GM18858 (cell line): ENCODE measurements at regions not wholly inside any gene's neighbourhood (a gene's known extent, or its start where the extent isn't known, plus 50 kb on each side); places are given as distances from the start of the nearest gene placed in this dataset.

Source experiments
- ATAC-seq: cut with Tn5 transposase; IDR thresholded peaks from one replicate; pipeline ENCODE4 v1.9.1; 2021; ENCODE audit not compliant: unreplicated experiment

DNA sequence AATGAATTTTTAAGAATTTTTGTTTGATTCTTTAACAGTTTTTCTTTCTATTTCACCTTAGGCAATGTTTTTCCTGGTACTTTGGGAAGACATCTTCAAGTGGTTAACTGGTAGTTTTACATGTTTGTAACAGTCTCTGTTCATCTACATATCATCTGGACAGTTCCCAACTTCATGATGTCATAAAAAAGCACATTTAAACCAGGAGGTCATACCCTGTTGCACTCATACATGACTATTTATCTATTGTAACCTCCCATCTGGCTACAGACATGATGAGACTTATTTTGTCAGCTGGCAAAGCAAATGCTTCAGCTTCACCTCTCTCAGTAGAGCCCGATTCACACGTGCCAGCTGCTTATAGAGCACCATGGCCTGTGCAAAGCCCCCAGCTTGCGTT is 99.8 kb upstream of the YPEL5 start:
- no peak for ATAC-seq

DNA sequence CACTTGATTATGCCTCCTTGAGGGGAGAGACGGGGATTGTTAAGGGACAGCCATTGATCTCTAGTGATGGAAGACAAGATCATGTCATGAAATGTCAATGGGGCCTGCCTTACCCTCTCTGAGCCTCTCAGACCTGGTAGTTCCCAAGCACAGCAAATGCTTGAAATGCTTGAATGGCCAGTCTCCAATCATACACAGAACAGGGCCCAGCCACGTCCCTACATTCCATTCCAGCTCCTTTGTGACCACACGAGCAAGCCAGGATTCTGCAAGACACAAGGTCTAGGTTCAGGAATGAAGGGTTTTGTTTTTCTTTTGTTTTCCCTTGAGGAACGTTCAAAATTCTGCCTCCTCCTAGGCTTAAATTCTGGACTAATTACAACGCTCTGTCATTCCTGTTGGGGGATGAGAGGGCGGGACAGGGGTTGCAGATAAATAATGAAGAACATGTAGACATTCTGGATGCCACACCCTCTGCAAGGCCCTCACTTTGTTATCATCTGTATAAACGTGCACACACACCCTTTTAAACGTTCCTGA is 98.1 kb upstream of the YPEL5 start:
- ATAC-seq: no peak

DNA sequence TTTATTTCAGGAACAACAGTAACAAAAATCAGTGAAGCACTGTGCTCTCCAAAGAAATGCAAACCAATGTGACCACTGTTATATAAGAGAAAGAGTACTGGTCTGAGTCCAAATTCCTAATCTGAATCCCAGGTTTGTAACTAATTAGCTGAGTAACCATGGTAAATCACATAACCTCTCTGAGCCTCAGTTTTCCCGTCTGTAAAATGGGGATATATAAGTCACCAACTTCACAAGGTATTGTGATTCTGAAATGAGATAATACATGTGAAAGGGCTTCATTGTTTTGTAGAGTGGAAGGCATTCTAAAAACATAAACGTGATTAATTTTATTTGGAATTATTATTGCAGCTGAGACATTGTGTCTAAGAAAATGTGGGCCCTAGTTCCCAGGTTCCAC is 91.3 kb upstream of the YPEL5 start:
- ATAC-seq: no peak

DNA sequence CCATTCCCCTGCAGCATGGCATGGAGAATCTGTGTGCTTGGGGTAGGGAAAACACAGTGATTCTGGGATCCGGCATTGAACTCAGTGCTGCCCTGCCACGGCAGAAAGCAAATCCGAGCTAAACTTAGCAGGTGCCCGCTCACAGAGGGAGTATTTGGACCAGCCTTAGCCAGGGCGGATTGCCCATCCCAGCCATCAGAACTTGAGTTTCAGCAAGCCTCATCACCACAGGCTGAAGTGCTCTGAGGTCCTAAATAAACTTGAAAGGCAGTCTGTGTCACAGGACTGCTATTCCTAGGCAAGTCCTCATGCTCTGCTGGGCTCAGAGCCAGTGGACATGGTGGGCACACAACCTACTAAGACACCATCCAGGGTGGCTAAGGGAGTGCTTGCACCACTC is 86.2 kb upstream of the YPEL5 start:
- no peak for ATAC-seq

DNA sequence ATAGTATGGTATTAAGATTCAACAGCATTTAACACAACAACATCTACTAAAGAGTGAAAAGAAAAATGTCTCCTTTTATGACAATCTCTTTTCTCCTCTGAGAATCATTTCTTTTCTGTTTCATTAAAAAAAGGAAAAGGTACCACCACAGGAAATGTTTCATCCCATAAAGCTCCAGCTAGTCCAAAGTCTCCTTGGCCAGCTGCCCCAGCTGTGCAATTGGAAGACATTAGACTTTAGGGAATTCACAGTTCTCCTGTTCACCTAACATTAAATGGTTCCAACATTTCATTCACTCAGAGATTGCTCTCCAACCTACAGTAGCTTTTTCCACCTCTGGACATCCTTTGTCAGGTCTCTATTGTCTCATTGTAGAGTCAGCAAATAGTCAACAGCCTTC is 78.7 kb upstream of the YPEL5 start:
- no peak for ATAC-seq

DNA sequence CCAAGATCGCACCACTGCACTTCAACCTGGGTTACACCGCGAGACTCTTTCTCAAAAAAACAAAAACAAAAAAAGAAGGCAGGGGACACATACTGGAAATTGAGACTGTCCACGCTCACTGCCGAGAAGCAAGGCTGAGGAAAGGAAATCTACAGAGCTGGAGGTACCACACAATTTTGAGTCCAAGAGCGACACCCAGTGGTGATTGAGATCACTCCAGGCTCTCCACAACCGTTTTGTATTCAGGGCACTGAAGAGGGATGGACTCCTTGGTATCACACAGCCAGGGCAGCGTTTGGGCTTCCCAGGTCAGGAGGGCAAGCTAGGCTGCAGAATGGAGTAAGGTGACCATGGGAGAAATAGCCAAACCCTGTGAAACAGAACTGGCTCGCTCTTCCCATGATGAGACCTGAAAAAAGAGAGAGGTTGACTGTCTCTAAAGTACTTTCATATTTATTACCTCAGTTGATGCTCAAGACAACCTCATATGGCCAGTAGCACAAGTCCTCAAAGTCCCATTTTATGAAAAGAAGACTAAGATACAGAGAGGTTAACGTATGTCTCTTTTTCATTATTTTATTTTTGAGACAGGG is 74.5 kb upstream of the YPEL5 start:
- peak; percentile 65 for ATAC-seq

DNA sequence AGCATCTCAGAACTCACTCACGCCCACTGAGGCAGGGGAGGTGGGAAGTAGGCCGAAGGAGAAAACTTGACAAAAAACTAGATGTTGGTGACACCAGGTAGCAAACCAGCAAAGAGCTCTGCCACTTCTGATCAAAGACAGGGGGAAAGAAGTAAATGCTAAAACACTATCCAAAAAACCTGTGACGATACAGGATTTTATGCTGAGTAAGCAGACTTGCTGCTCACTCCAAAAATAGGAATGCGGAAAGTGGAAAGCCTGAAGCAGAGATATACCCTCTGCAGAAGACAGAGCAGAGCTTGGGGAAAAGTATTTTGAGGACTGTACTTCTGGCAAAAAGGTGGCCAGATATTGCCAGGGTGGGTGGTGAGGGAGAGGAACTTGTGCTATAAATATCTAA is 73.3 kb upstream of the YPEL5 start:
- no peak for ATAC-seq

DNA sequence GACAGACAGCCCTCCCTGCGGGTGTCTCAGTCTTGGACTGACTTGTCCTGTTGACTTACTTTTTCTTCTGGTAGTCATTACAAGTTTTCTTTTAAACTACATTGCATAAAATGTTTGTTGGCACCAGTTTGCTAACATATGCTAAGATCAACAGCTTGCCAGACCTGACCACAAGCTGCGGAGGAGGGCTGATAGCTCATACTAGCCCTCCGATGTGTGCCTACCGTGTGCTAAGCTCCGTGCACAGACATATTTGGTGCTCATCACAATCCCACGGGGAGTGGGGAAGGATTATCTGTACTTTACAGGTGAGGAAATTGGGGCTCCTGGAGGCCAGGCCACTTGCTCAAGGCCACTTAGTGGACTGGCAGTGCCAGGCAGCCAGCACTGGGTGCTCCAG is 72.8 kb upstream of the YPEL5 start:
- no peak for ATAC-seq

DNA sequence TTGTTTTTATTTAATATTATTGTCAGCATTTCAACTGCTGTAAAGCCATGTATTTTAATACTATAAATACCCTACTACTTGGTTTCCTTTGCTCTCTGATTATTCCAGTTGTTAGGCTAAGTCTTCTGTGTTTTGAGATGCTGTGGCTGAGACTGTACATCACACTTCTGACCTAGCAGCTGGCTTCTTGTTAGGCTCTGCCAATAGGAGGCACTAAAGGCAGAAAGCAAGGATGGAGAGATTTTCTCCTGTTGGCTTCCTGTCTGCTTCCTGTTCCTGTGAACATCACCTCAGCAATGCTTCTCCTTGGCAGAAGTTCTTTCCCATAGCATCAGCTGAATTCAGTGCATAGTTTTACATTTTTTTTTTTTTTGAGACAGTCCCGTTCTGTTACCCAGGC is 68.3 kb upstream of the YPEL5 start:
- no peak for ATAC-seq

DNA sequence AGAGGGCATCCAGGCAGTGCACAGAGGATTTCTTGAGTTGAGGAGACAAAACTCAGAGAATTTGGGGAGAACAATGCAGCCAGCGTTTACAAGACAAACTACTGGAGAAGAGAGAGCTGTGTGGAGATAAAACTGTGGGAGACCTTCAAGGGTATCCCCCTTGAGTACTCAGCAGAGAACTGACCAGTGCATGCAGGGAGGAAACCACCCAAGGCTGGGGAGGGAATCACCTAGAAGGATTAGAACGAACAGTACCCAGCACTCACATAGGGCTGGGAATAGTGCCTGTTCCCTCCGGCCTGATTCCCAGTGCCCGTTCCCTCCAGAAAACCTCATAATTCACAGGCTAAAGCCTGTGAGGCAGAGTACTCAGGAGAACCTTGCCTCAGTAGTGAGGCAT is 61.9 kb upstream of the YPEL5 start:
- ATAC-seq: no peak

DNA sequence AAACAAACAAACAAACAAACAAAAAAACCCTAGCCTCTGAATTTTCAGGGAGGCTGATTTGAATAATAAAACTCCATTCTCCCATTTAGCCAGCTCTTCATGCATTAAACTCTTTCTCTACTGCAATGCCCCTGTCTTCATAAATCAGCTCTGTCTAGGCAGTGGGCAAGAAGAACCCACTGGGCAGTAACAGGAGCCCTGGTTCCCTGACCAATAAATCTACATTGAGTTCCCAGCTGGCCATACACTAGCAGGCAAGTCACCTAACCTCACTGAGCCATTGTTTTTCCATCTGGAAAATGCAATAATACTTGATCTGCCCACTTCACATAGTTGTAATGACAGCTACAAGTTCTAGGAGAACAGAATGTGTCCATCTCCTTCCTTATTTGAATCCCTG is 57.6 kb upstream of the YPEL5 start:
- ATAC-seq: no peak

DNA sequence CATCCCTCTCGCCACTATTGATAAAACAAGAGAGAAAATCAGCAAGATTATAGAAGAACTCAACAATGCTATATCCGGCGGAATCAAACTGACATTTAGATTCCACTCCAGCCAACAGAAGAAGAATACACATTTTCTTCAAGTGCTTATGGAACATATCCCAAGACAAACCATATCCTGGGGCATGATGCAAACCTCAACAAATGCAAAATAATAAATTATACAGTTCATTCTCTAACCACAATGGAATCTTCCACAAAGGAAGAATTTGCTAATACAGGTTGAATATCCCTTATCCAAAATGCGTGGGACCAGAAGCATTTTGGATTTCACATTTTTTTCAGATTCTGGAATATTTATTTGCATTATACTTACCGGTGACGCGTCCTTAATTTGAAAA is 51.4 kb upstream of the YPEL5 start:
- ATAC-seq: no peak

DNA sequence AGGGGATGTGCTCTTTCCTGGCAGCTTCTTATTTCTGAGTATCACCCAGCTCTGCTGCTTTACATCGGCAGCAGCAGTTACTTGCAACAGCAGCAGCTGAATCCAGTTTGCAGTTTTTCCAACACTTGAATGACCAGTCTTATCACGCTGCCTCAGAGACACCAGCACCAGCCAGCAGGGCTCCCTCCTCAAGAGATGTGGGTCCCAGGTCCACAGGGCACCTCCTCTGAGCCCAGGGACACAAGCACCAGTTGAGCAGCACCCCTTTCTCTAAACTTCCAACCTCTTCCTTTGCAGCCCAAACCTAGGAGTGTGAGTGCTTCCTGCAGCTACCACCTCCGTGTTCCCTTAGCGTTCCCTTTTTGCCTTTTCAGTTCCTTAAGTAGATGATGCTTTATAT is 50.4 kb upstream of the YPEL5 start:
- ATAC-seq: no peak
